Subcutaneous abdominal adipose tissue (tissue), 5 donors: ENCODE measurements at regions not wholly inside any gene's neighbourhood (a gene's known extent, or its start where the extent isn't known, plus 50 kb on each side); places are given as distances from the start of the nearest gene placed in this dataset.

Source experiments
- H3K27ac ChIP-seq: one replicate; pipeline ENCODE4 v1.7.0; 2013; ENCODE audit warnings: low read depth, mild to moderate bottlenecking, inconsistent platforms, low read length, moderate library complexity
- H3K27me3 ChIP-seq, 5 donors: one replicate each; pipeline ENCODE4 v1.7.0; 2013; ENCODE audit warnings: low read length in 5 of 5, inconsistent platforms in 1 of 5; ENCODE audit not compliant: control insufficient read depth in 5 of 5, insufficient read depth in 4 of 5
- H3K36me3 ChIP-seq, 5 donors: one replicate each; pipeline ENCODE4 v1.7.0; 2013; ENCODE audit warnings: low read length in 5 of 5; ENCODE audit not compliant: control insufficient read depth in 5 of 5, insufficient read depth in 5 of 5
- H3K4me1 ChIP-seq, 5 donors: one replicate each; pipeline ENCODE4 v1.7.0; 2013; ENCODE audit warnings: low read length in 5 of 5, mild to moderate bottlenecking in 3 of 5, moderate library complexity in 1 of 5; ENCODE audit not compliant: control insufficient read depth in 5 of 5, insufficient read depth in 5 of 5
- H3K4me3 ChIP-seq, 5 donors: one replicate each; pipeline ENCODE4 v1.7.0; 2013; ENCODE audit warnings: low read length in 5 of 5, low read depth in 1 of 5
- H3K9ac ChIP-seq, 5 donors: one replicate each; pipeline ENCODE4 v1.7.0; 2013; ENCODE audit warnings: low read length in 5 of 5, mild to moderate bottlenecking in 4 of 5, moderate library complexity in 3 of 5
- H3K9me3 ChIP-seq, 5 donors: one replicate each; pipeline ENCODE4 v1.7.0; 2013; ENCODE audit warnings: low read length in 5 of 5; ENCODE audit not compliant: control insufficient read depth in 5 of 5
- donor health status: healthy.
- donor health status: healthy.
- donor health status: healthy.
- donor health status: healthy.
- donor health status: healthy.

- Histone ChIP-seq H3K9ac (no peak overlapping the region), H3K27ac (no peak overlapping the region), H3K9me3 (no peaks in the 10 kb centered on the region), H3K4me3 (no peak overlapping the region), H3K4me1 (peaks cover 0 to 3% (median 0%) of the 10 kb centered on the region in 5 donors), H3K27me3 (no peaks in the 10 kb centered on the region), H3K36me3 (no peaks in the 10 kb centered on the region)
Observed at GRCh38 chr7:124413029-124413428, 352.6 kb downstream of the GPR37 start.

- Histone ChIP-seq H3K36me3 (no peaks in the 10 kb centered on the region), H3K9ac (no peak overlapping the region), H3K27me3 (no peaks in the 10 kb centered on the region), H3K4me3 (no peak overlapping the region), H3K9me3 (no peaks in the 10 kb centered on the region), H3K4me1 (peaks cover 0 to 3% (median 0%) of the 10 kb centered on the region in 5 donors), H3K27ac (no peak overlapping the region)
Observed at GRCh38 chr7:124412531-124412930, 353.1 kb downstream of the GPR37 start.

GRCh38 chr7:124411796-124412195, 353.8 kb downstream of the GPR37 start:
- Histone ChIP-seq H3K27ac (no peak overlapping the region), H3K36me3 (no peaks in the 10 kb centered on the region), H3K27me3 (no peaks in the 10 kb centered on the region), H3K4me1 (peaks cover 0 to 3% (median 0%) of the 10 kb centered on the region in 5 donors), H3K9ac (no peak overlapping the region), H3K4me3 (no peak overlapping the region), H3K9me3 (no peaks in the 10 kb centered on the region)

- no peaks in the 10 kb centered on the region for H3K27me3 ChIP-seq
- H3K9me3 ChIP-seq, result no peaks in the 10 kb centered on the region
- H3K4me3 ChIP-seq, result no peak overlapping the region
- H3K36me3 ChIP-seq, result no peaks in the 10 kb centered on the region
- no peak overlapping the region for H3K9ac ChIP-seq
- no peak overlapping the region for H3K27ac ChIP-seq
- H3K4me1 ChIP-seq, result no peaks in the 10 kb centered on the region
Observed at GRCh38 chr7:124403587-124403986, 362.0 kb downstream of the GPR37 start.

GRCh38 chr7:124403112-124403511, 362.5 kb downstream of the GPR37 start:
- Histone ChIP-seq H3K27ac (no peak overlapping the region), H3K9ac (no peak overlapping the region), H3K36me3 (no peaks in the 10 kb centered on the region), H3K27me3 (no peaks in the 10 kb centered on the region), H3K9me3 (no peaks in the 10 kb centered on the region), H3K4me1 (no peaks in the 10 kb centered on the region), H3K4me3 (no peak overlapping the region)

- Histone ChIP-seq H3K4me1 (no peaks in the 10 kb centered on the region), H3K4me3 (no peak overlapping the region), H3K27me3 (no peaks in the 10 kb centered on the region), H3K36me3 (no peaks in the 10 kb centered on the region), H3K27ac (no peak overlapping the region), H3K9ac (no peak overlapping the region), H3K9me3 (no peaks in the 10 kb centered on the region)
Observed at GRCh38 chr7:124399941-124400340, 365.7 kb downstream of the GPR37 start.

GRCh38 chr7:124398937-124399552, 366.2 kb upstream of the TMEM229A start:
- Histone ChIP-seq H3K27ac (no peak overlapping the region), H3K36me3 (no peaks in the 10 kb centered on the region), H3K4me1 (no peaks in the 10 kb centered on the region), H3K4me3 (no peak overlapping the region), H3K27me3 (no peaks in the 10 kb centered on the region), H3K9ac (no peak overlapping the region), H3K9me3 (no peaks in the 10 kb centered on the region)

- H3K27ac ChIP-seq, result no peak overlapping the region
- H3K36me3 ChIP-seq, result no peaks in the 10 kb centered on the region
- no peaks in the 10 kb centered on the region for H3K4me1 ChIP-seq
- H3K9ac ChIP-seq, result no peak overlapping the region
- no peaks in the 10 kb centered on the region for H3K9me3 ChIP-seq
- H3K27me3 ChIP-seq, result no peaks in the 10 kb centered on the region
- H3K4me3 ChIP-seq, result no peak overlapping the region
Observed at GRCh38 chr7:124397134-124397533, 364.3 kb upstream of the TMEM229A start.

- Histone ChIP-seq H3K9ac (no peak overlapping the region), H3K27me3 (no peaks in the 10 kb centered on the region), H3K9me3 (no peaks in the 10 kb centered on the region), H3K27ac (no peak overlapping the region), H3K36me3 (no peaks in the 10 kb centered on the region), H3K4me1 (no peaks in the 10 kb centered on the region), H3K4me3 (no peak overlapping the region)
Observed at GRCh38 chr7:124390301-124390700, 357.4 kb upstream of the TMEM229A start.

GRCh38 chr7:124388751-124389150, 355.9 kb upstream of the TMEM229A start:
- H3K9me3 ChIP-seq, result no peaks in the 10 kb centered on the region
- no peaks in the 10 kb centered on the region for H3K36me3 ChIP-seq
- H3K4me1 ChIP-seq, result no peaks in the 10 kb centered on the region
- no peak overlapping the region for H3K4me3 ChIP-seq
- H3K9ac ChIP-seq, result no peak overlapping the region
- H3K27me3 ChIP-seq, result no peaks in the 10 kb centered on the region
- no peak overlapping the region for H3K27ac ChIP-seq

- Histone ChIP-seq H3K27ac (no peak overlapping the region), H3K9ac (no peak overlapping the region), H3K27me3 (no peaks in the 10 kb centered on the region), H3K4me1 (no peaks in the 10 kb centered on the region), H3K36me3 (no peaks in the 10 kb centered on the region), H3K9me3 (no peaks in the 10 kb centered on the region), H3K4me3 (no peak overlapping the region)
Observed at GRCh38 chr7:124387056-124387455, 354.2 kb upstream of the TMEM229A start.
